Activated T-cell treated with anti-CD3 and anti-CD28 coated beads, Interleukin-2, amount 50 U/mL, for 72 hours (primary cell): ENCODE measurements at regions not wholly inside any gene's neighbourhood (a gene's known extent, or its start where the extent isn't known, plus 50 kb on each side); places are given as distances from the start of the nearest gene placed in this dataset.
"Not testable (repeated sequence)": the region's sequence is repeated elsewhere in the genome, so short reads cannot be mapped to it uniquely, and the experiment has no call there.

Experiments used
- ATAC-seq, 2 donors: fragments of 150-1000 bp; cut with Tn5 transposase; replicated peaks in 1 of 2; 2 replicates each; pipeline ENCODE4 v1.10.0; 2021; ENCODE audit warnings: moderate library complexity in 2 of 2, mild to moderate bottlenecking in 1 of 2
- DNase-seq, 2 donors: peaks; one replicate each; pipeline ENCODE4 v3.0.0; 2021 to 2022; ENCODE audit warnings: mixed read lengths in 1 of 2
- H3K27ac Mint-ChIP-seq: one replicate; pipeline ENCODE4 v1.8.0; 2022; ENCODE audit warnings: mild to moderate bottlenecking, moderate library complexity, mixed read lengths
- H3K27me3 Mint-ChIP-seq: one replicate; pipeline ENCODE4 v1.8.0; 2022; ENCODE audit warnings: low read depth, mixed read lengths
- H3K36me3 Mint-ChIP-seq, 2 donors: one replicate each; pipeline ENCODE4 v1.8.0; 2022; ENCODE audit warnings: mixed read lengths in 2 of 2, mild to moderate bottlenecking in 1 of 2; ENCODE audit not compliant: insufficient read depth in 2 of 2
- H3K4me1 Mint-ChIP-seq: one replicate; pipeline ENCODE4 v1.8.0; 2022; ENCODE audit warnings: low read depth, mixed read lengths
- H3K4me3 Mint-ChIP-seq, 2 donors: one replicate each; pipeline ENCODE4 v1.8.0; 2022; ENCODE audit warnings: mild to moderate bottlenecking in 2 of 2, mixed read lengths in 2 of 2, moderate library complexity in 2 of 2
- H3K9me3 Mint-ChIP-seq, 2 donors: one replicate each; pipeline ENCODE4 v1.8.0; 2022; ENCODE audit warnings: mixed read lengths in 2 of 2

GRCh38 chr9:751137-752051 lies 90.1 kb upstream of the DMRT1 start:
- DNase-seq = no peak
- peak; percentile 53 to 66 for ATAC-seq
- H3K9me3 Mint-ChIP-seq = no peaks in the 10 kb centered on the region
- peaks cover 59% of the 10 kb centered on the region for H3K4me1 Mint-ChIP-seq
- H3K27ac Mint-ChIP-seq = no peak overlapping the region
- no peak overlapping the region for H3K4me3 Mint-ChIP-seq
- peaks cover 5% of the 10 kb centered on the region for H3K27me3 Mint-ChIP-seq
- no peaks in the 10 kb centered on the region for H3K36me3 Mint-ChIP-seq

GRCh38 chr9:752201-752600 lies 89.3 kb upstream of the DMRT1 start:
- peaks cover 5% of the 10 kb centered on the region for H3K27me3 Mint-ChIP-seq
- ATAC-seq = no peak
- no peak for DNase-seq
- no peaks in the 10 kb centered on the region for H3K36me3 Mint-ChIP-seq
- no peak overlapping the region for H3K4me3 Mint-ChIP-seq
- H3K4me1 Mint-ChIP-seq = peaks cover 59% of the 10 kb centered on the region
- no peaks in the 10 kb centered on the region for H3K9me3 Mint-ChIP-seq
- no peak overlapping the region for H3K27ac Mint-ChIP-seq

GRCh38 chr9:752681-753200 lies 88.8 kb upstream of the DMRT1 start:
- Mint-ChIP-seq H3K4me3 (no peak overlapping the region), H3K27ac (no peak overlapping the region), H3K36me3 (no peaks in the 10 kb centered on the region), H3K27me3 (peaks cover 5% of the 10 kb centered on the region), H3K9me3 (no peaks in the 10 kb centered on the region), H3K4me1 (peaks cover 59% of the 10 kb centered on the region)
- DNase-seq (no peak), ATAC-seq (no peak)

GRCh38 chr9:753734-754133 lies 87.8 kb upstream of the DMRT1 start:
- not testable (repeated sequence) for ATAC-seq, H3K27ac Mint-ChIP-seq, H3K36me3 Mint-ChIP-seq, H3K9me3 Mint-ChIP-seq, DNase-seq, H3K4me3 Mint-ChIP-seq, H3K27me3 Mint-ChIP-seq
- peaks cover 51% of the 10 kb centered on the region for H3K4me1 Mint-ChIP-seq

GRCh38 chr9:754150-754931 lies 87.2 kb upstream of the DMRT1 start:
- Mint-ChIP-seq H3K27ac (no peak overlapping the region), H3K4me3 (no peak overlapping the region), H3K4me1 (peaks cover 45% of the 10 kb centered on the region)

GRCh38 chr9:755454-756381 lies 85.8 kb upstream of the DMRT1 start:
- Mint-ChIP-seq H3K27ac (no peak overlapping the region), H3K4me1 (peaks cover 31% of the 10 kb centered on the region), H3K9me3 (no peaks in the 10 kb centered on the region), H3K27me3 (peaks cover 5% of the 10 kb centered on the region), H3K36me3 (no peaks in the 10 kb centered on the region), H3K4me3 (no peak overlapping the region)
- DNase-seq = peak in 1 of 2 donors; percentile 11
- ATAC-seq = peak; percentile 60 to 67

More at GRCh38 chr9:754150-754931, 87.2 kb upstream of the DMRT1 start:
- Mint-ChIP-seq H3K36me3 (no peaks in the 10 kb centered on the region), H3K9me3 (no peaks in the 10 kb centered on the region), H3K27me3 (peaks cover 5% of the 10 kb centered on the region)
- ATAC-seq (no peak), DNase-seq (no peak)

GRCh38 chr9:757246-757881 lies 84.1 kb upstream of the DMRT1 start:
- H3K4me3 Mint-ChIP-seq = no peak overlapping the region
- H3K27me3 Mint-ChIP-seq = peaks cover 5% of the 10 kb centered on the region
- H3K4me1 Mint-ChIP-seq = peaks cover 15% of the 10 kb centered on the region
- ATAC-seq (peak in 1 of 2 donors; percentile 41), DNase-seq (peak in 1 of 2 donors; percentile 14)
- H3K9me3 Mint-ChIP-seq = no peaks in the 10 kb centered on the region
- H3K36me3 Mint-ChIP-seq = no peaks in the 10 kb centered on the region
- no peak overlapping the region for H3K27ac Mint-ChIP-seq

- H3K36me3 Mint-ChIP-seq = no peaks in the 10 kb centered on the region
- H3K4me1 Mint-ChIP-seq = peaks cover 13% of the 10 kb centered on the region
- ATAC-seq = no peak
- H3K4me3 Mint-ChIP-seq = no peak overlapping the region
- no peaks in the 10 kb centered on the region for H3K9me3 Mint-ChIP-seq
- H3K27me3 Mint-ChIP-seq = peaks cover 5% of the 10 kb centered on the region
- DNase-seq = no peak
- H3K27ac Mint-ChIP-seq = no peak overlapping the region
Measured at GRCh38 chr9:758146-758545, 83.4 kb upstream of the DMRT1 start.

GRCh38 chr9:759541-759940 lies 82.0 kb upstream of the DMRT1 start:
- ATAC-seq (no peak), DNase-seq (no peak)
- Mint-ChIP-seq H3K4me1 (peaks cover 19% of the 10 kb centered on the region), H3K9me3 (no peaks in the 10 kb centered on the region), H3K27me3 (peaks cover 5% of the 10 kb centered on the region), H3K4me3 (no peak overlapping the region), H3K27ac (no peak overlapping the region), H3K36me3 (no peaks in the 10 kb centered on the region)

GRCh38 chr9:759983-760736 lies 81.3 kb upstream of the DMRT1 start:
- ATAC-seq = no peak
- DNase-seq = no peak
- no peak overlapping the region for H3K27ac Mint-ChIP-seq
- H3K36me3 Mint-ChIP-seq = no peaks in the 10 kb centered on the region
- H3K4me1 Mint-ChIP-seq = peaks cover 18% of the 10 kb centered on the region
- H3K9me3 Mint-ChIP-seq = no peaks in the 10 kb centered on the region
- no peak overlapping the region for H3K4me3 Mint-ChIP-seq
- H3K27me3 Mint-ChIP-seq = peaks cover 11% of the 10 kb centered on the region

GRCh38 chr9:761176-761792 lies 80.2 kb upstream of the DMRT1 start:
- Mint-ChIP-seq H3K27ac (no peak overlapping the region), H3K4me3 (no peak overlapping the region), H3K4me1 (peaks cover 7% of the 10 kb centered on the region), H3K36me3 (no peaks in the 10 kb centered on the region), H3K27me3 (peaks cover 13% of the 10 kb centered on the region), H3K9me3 (no peaks in the 10 kb centered on the region)
- ATAC-seq = no peak
- no peak for DNase-seq
